Medulla oblongata (tissue), 1 donor: ENCODE measurements at regions not wholly inside any gene's neighbourhood (a gene's known extent, or its start where the extent isn't known, plus 50 kb on each side); places are given as distances from the start of the nearest gene placed in this dataset.

Source experiments
- DNase-seq: peaks from one replicate; pipeline ENCODE4 v3.0.0-alpha.2; 2015; ENCODE audit errors: extremely low spot score

GRCh38 chr9:103615994-103616393 lies 478.1 kb upstream of the SMC2 start:
- peak; percentile 19 for DNase-seq

- DNase-seq: peak; percentile 53
Observed at GRCh38 chr9:103617046-103617445, 477.1 kb upstream of the SMC2 start.

GRCh38 chr9:103625161-103625804 lies 468.8 kb upstream of the SMC2 start:
- DNase-seq: no peak

- DNase-seq: no peak
Observed at GRCh38 chr9:103627731-103628130, 466.4 kb upstream of the SMC2 start.

- DNase-seq: no peak
Observed at GRCh38 chr9:103649086-103649485, 445.0 kb upstream of the SMC2 start.

GRCh38 chr9:103658156-103658555 lies 436.0 kb upstream of the SMC2 start:
- DNase-seq: no peak

GRCh38 chr9:103660830-103661229 lies 433.3 kb upstream of the SMC2 start:
- no peak for DNase-seq

- no peak for DNase-seq
Observed at GRCh38 chr9:103661663-103662062, 432.4 kb upstream of the SMC2 start.

- DNase-seq: no peak
Observed at GRCh38 chr9:103669296-103669695, 424.8 kb upstream of the SMC2 start.

GRCh38 chr9:103674271-103674670 lies 419.8 kb upstream of the SMC2 start:
- no peak for DNase-seq

GRCh38 chr9:103680581-103680980 lies 413.5 kb upstream of the SMC2 start:
- no peak for DNase-seq

- no peak for DNase-seq
Observed at GRCh38 chr9:103681435-103681834, 412.7 kb upstream of the SMC2 start.

- DNase-seq: no peak
Observed at GRCh38 chr9:103700195-103700962, 393.7 kb upstream of the SMC2 start.

GRCh38 chr9:103702572-103702971 lies 391.5 kb upstream of the SMC2 start:
- DNase-seq: no peak

- no peak for DNase-seq
Observed at GRCh38 chr9:103707181-103707580, 386.9 kb upstream of the SMC2 start.

GRCh38 chr9:103709366-103709765 lies 384.7 kb upstream of the SMC2 start:
- DNase-seq: no peak

GRCh38 chr9:103713631-103714030 lies 380.5 kb upstream of the SMC2 start:
- no peak for DNase-seq

- DNase-seq: no peak
Observed at GRCh38 chr9:103714992-103715391, 379.1 kb upstream of the SMC2 start.

GRCh38 chr9:103721056-103721455 lies 373.1 kb upstream of the SMC2 start:
- DNase-seq: no peak

- DNase-seq: no peak
Observed at GRCh38 chr9:103730866-103731265, 363.2 kb upstream of the SMC2 start.

GRCh38 chr9:103731541-103731940 lies 362.6 kb upstream of the SMC2 start:
- no peak for DNase-seq

- no peak for DNase-seq
Observed at GRCh38 chr9:103734471-103734870, 359.6 kb upstream of the SMC2 start.

GRCh38 chr9:103755441-103755840 lies 338.7 kb upstream of the SMC2 start:
- no peak for DNase-seq

GRCh38 chr9:103755986-103756385 lies 338.1 kb upstream of the SMC2 start:
- no peak for DNase-seq
